NCI-H2227 treated with DMSO at 0.1 percent for 48 hours (cell line): ENCODE measurements at regions not wholly inside any gene's neighbourhood (a gene's known extent, or its start where the extent isn't known, plus 50 kb on each side); places are given as distances from the start of the nearest gene placed in this dataset.
"Not testable (repeated sequence)": the region's sequence is repeated elsewhere in the genome, so short reads cannot be mapped to it uniquely, and the experiment has no call there.

Experiments
- DNase-seq: peaks from one replicate; lab custom pipeline; 2025; lab: John Stamatoyannopoulos, UW

GRCh38 chr15:96914081-96914480 lies 583.6 kb downstream of the NR2F2 start:
- no peak for DNase-seq

- no peak for DNase-seq
Observed at GRCh38 chr15:96916750-96917149, 586.2 kb downstream of the NR2F2 start.

- DNase-seq, result no peak
Observed at GRCh38 chr15:96924570-96924969, 594.1 kb downstream of the NR2F2 start.

GRCh38 chr15:96947296-96948229 lies 617.1 kb downstream of the NR2F2 start:
- peak; percentile 45 for DNase-seq

GRCh38 chr15:96948981-96949380 lies 618.5 kb downstream of the NR2F2 start:
- DNase-seq, result no peak

- no peak for DNase-seq
Observed at GRCh38 chr15:96958721-96959120, 628.2 kb downstream of the NR2F2 start.

- no peak for DNase-seq
Observed at GRCh38 chr15:96959501-96959900, 629.0 kb downstream of the NR2F2 start.

- DNase-seq, result no peak
Observed at GRCh38 chr15:96960711-96961480, 630.4 kb downstream of the NR2F2 start.

- no peak for DNase-seq
Observed at GRCh38 chr15:96966554-96966953, 636.1 kb downstream of the NR2F2 start.

GRCh38 chr15:96969732-96970710 lies 639.5 kb downstream of the NR2F2 start:
- DNase-seq, result no peak

GRCh38 chr15:96972201-96972600 lies 641.7 kb downstream of the NR2F2 start:
- no peak for DNase-seq

- DNase-seq, result no peak
Observed at GRCh38 chr15:96974761-96975160, 644.3 kb downstream of the NR2F2 start.

GRCh38 chr15:96977886-96978285 lies 647.4 kb downstream of the NR2F2 start:
- DNase-seq, result no peak

- DNase-seq, result no peak
Observed at GRCh38 chr15:96978937-96979473, 648.5 kb downstream of the NR2F2 start.

GRCh38 chr15:96984121-96984671 lies 653.7 kb downstream of the NR2F2 start:
- DNase-seq, result not testable (repeated sequence)

- DNase-seq, result no peak
Observed at GRCh38 chr15:96992817-96993216, 662.3 kb downstream of the NR2F2 start.

- no peak for DNase-seq
Observed at GRCh38 chr15:96997538-96997937, 667.0 kb downstream of the NR2F2 start.

GRCh38 chr15:97009031-97009431 lies 678.5 kb downstream of the NR2F2 start:
- no peak for DNase-seq

- no peak for DNase-seq
Observed at GRCh38 chr15:97012986-97013385, 682.5 kb downstream of the NR2F2 start.

- no peak for DNase-seq
Observed at GRCh38 chr15:97013491-97013890, 683.0 kb downstream of the NR2F2 start.

- DNase-seq, result no peak
Observed at GRCh38 chr15:97014001-97014400, 683.5 kb downstream of the NR2F2 start.
